ENCODE measurements at regions not wholly inside any gene's neighbourhood (a gene's known extent, or its start where the extent isn't known, plus 50 kb on each side); places are given as distances from the start of the nearest gene placed in this dataset.

DNA sequence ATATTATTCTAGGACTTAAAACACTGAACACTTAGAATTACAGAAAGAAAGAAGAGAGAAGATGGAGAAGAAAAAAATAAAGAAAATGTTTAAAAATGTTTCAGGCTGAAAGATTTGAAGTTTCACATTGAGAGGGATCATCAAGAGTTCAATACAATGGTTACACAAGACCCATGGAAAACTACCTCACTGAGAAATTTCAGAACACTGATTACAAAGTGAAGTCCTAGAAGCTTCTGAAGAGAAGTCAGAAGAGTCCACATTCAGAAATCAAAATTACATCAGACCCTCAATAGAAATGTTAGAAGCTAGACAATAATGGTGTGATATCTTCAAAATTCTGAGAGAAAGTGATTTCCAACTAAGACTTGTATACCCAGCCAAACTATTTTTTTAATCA lies 196.1 kb downstream of the MACC1 start:
- H3K27ac ChIP-seq, result no peak overlapping the region
- TF ChIP-seq ZFX (IDR thresholded peaks at IDR 0.05; ENCODE audit: borderline replicate concordance), result no peak
- TF ChIP-seq, protein P1, sequence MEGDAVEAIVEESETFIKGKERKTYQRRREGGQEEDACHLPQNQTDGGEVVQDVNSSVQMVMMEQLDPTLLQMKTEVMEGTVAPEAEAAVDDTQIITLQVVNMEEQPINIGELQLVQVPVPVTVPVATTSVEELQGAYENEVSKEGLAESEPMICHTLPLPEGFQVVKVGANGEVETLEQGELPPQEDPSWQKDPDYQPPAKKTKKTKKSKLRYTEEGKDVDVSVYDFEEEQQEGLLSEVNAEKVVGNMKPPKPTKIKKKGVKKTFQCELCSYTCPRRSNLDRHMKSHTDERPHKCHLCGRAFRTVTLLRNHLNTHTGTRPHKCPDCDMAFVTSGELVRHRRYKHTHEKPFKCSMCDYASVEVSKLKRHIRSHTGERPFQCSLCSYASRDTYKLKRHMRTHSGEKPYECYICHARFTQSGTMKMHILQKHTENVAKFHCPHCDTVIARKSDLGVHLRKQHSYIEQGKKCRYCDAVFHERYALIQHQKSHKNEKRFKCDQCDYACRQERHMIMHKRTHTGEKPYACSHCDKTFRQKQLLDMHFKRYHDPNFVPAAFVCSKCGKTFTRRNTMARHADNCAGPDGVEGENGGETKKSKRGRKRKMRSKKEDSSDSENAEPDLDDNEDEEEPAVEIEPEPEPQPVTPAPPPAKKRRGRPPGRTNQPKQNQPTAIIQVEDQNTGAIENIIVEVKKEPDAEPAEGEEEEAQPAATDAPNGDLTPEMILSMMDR (IDR thresholded peaks at IDR 0.05), result no peak

DNA sequence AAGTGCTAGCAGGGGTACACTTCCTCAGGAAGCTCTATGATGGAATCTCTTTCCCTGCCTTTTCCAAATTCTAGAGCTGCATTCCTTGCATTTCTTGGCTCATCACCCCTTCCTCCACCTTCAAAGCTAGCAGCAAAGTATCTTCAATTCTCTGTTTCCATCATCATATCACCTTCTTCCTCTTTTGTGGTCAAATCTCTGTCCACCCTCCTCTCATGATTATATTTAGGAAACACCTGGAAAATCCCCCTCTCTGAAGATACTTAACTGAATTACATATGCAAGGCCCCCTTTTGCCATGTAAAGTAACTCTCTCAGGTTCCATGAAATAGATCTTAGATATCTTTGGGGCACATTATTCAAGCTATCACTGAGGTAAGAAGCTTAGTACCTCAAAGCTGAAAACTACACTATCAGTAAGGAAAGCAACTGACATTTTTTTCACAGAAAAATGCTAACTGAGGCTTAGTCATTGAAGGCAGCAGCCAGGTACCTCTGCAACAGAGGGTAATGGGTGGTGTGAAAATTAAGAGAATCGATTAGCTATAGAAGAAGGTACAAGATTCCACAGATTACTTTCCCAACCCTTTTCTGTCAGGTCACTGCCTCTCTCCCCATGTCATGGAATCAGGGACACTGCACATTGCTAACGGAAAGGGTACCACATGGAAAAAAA lies 197.3 kb downstream of the MACC1 start:
- no peak overlapping the region for H3K27ac ChIP-seq
- no peak for TF ChIP-seq ZFX (IDR thresholded peaks at IDR 0.05; ENCODE audit: borderline replicate concordance)
- TF ChIP-seq, protein P1 (IDR thresholded peaks at IDR 0.05), result no peak

DNA sequence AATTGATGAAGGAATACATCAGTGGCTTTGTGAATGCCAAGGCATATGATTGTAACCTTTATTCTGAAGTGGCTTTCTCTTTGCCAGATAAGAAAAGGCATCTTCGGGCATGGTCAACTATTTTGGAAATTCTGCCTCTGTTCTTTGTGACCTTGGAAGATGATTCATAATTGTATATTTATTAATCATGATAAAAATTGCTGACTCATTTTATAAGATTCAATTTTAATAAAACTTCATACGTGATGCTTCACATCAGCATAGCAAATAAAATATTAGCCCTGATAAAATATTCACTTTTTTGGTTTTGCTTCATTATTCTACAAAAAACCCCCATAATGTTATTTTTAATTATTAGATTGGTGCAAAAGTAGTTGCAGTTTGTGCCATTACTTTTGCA lies 200.5 kb downstream of the MACC1 start:
- no peak overlapping the region for H3K27ac ChIP-seq
- TF ChIP-seq, protein P1 (IDR thresholded peaks at IDR 0.05), result no peak
- no peak for TF ChIP-seq ZFX (IDR thresholded peaks at IDR 0.05; ENCODE audit: borderline replicate concordance)

DNA sequence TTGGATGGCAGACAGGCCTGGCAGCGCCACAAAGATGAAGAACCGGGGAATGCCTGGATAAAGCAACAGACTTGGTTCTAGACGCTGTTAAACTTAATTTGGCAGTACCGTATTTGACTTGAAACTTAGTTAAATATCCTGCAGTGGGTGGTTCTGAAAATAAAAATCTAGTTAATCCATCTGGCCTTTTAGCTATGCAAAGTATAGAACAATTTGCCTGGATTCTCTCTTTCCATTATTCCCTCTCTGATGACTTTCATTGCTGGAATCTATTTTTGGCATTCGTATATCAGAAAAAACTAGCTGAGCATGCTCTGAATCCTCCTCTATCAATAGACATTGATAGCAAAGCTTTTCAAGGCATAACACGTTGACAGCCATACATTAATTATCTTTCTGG lies 203.6 kb downstream of the MACC1 start:
- H3K27ac ChIP-seq, result no peak overlapping the region
- TF ChIP-seq ZFX (IDR thresholded peaks at IDR 0.05; ENCODE audit: borderline replicate concordance), result no peak
- TF ChIP-seq, protein P1 (IDR thresholded peaks at IDR 0.05), result no peak

DNA sequence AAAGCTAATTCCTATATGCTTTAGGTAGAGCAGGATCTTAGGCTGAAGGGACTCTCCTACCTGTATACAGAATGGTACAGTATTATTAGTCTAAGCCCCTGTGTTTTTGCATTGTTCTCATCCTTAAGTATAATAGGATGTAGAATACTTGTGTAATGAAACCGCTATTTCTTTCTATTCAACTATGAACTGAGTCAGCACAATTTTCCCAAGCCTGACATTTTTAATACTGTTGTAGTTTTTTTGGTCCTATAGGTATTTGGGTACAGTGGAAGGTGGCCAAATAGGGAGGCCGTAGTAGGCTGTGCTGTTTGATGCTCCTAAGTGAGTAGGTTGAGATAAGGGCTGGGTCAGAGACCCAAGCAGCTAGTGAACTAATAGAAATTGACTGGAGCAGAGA lies 205.1 kb downstream of the MACC1 start:
- no peak for TF ChIP-seq ZFX (IDR thresholded peaks at IDR 0.05; ENCODE audit: borderline replicate concordance)
- TF ChIP-seq, protein P1 (IDR thresholded peaks at IDR 0.05), result no peak
- H3K27ac ChIP-seq, result no peak overlapping the region

DNA sequence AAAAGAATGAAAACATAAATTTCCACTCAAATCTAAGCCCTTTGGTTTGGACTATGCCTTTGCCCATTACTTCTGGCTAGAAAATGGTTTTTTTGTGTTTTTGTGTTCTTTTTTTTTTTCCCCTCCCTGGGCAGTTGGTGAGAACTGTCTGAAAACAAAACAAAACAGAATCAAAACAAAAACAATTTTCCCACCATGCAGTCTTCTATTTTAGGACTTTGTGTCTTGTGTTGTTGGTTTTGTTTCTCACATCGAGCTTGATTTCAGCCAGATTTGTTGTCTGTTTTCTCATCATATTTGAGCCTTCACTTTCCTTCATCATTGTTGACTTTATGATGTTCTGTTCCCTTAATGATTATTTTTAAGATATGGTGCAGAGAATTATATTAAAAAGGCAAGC lies 206.3 kb downstream of the MACC1 start:
- H3K27ac ChIP-seq, result no peak overlapping the region
- TF ChIP-seq, protein P1 (IDR thresholded peaks at IDR 0.05), result no peak
- TF ChIP-seq ZFX (IDR thresholded peaks at IDR 0.05; ENCODE audit: borderline replicate concordance), result no peak

DNA sequence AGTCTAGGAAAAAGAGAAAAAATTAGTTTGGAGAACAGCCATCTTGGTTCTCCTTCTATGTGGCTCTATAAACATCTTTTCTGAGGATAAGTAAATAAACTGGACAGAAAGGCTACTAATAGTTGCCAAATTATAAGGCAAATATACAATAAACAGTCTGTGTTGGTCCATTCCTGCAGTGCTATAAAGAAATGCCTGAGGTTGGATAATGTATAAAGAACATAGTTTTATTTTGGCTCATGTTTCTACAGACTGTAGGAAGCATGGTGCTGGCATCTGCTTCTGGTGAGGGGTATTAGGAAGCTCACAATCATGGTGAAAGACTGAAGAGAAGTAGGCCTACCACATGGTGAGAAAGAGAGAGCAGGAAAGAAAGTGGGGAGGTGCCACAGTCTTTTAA lies 209.7 kb downstream of the MACC1 start:
- no peak for TF ChIP-seq ZFX (IDR thresholded peaks at IDR 0.05; ENCODE audit: borderline replicate concordance)
- TF ChIP-seq, protein P1 (IDR thresholded peaks at IDR 0.05), result no peak
- no peak overlapping the region for H3K27ac ChIP-seq

All from 22Rv1 (cell line).